NCI-H510A (cell line): ENCODE measurements at regions not wholly inside any gene's neighbourhood (a gene's known extent, or its start where the extent isn't known, plus 50 kb on each side); places are given as distances from the start of the nearest gene placed in this dataset.
"Not testable (repeated sequence)": the region's sequence is repeated elsewhere in the genome, so short reads cannot be mapped to it uniquely, and the experiment has no call there.

Experiments used
- DNase-seq: peaks from one replicate; lab custom pipeline; 2025; lab: John Stamatoyannopoulos, UW

DNA sequence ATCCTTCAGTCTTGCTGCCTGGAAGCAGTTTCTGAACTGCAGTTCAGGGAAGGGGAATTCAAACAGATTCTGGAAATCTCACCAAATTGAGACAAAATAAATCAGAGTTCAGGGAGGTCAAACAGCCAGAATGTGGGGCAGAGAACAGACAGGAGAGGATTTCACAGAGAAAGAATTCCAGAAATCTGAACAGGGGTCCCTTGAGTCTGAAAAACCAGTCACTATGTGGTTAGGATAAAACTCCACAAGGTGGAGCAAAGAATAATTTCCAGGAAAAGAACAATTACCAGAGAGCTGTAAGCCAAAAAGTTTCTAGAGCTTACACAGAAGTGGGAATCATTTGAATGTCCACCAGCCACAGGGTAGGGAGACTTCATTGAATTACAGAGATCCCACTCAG lies 84.7 kb downstream of the URB2 start:
- DNase-seq: no peak

- DNase-seq: no peak
Observed at GRCh38 chr1:229714306-229714705, 88.3 kb downstream of the URB2 start.

DNA sequence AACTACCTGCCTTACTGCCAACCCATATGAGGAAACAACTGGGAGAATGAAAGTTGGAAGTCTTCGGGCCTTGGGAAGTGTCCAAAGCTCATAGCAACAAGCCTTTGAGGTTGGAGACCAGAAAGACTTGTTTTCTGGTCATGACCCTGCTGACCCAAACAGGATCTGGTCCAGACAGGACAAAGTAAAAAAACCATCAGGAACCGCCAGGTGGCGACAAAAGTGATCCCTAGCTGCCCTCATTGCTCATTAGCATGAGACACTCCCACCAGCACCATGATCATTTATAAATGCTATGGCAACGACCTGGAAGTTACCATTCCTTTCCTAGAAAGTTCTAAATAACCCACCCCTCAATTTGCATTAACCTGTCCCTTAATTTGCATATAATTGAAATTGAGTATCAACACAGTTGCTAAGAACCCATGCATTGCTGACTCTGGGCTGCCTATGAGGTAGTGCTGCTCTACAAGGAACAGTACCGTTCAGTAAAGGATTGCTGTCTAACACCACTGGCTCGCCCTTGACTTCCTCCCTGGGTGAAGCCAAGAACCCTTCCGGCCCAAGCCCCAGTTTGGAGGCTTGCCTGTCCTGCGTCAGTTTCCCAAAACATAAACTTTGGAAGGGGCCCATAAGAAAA lies 89.0 kb downstream of the URB2 start:
- DNase-seq: no peak

DNA sequence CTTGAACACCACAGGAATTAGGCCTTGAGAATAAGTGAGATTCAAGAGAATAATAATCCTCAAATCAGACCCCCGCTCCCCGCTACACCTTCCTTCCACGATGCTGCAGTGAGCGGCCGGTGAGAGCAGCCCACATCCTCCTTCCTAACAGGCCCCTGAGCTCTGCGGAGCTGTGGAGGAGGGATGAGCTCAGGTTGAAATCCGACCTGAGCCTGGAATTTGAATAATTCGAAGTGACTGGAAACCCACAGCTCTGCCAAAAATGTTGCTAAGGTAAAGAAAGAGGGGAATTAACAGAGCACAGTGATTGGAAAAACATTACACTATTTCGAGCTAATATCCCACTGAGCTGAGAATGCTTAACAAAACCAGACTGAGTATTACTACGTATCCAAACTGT lies 90.0 kb downstream of the URB2 start:
- no peak for DNase-seq

DNA sequence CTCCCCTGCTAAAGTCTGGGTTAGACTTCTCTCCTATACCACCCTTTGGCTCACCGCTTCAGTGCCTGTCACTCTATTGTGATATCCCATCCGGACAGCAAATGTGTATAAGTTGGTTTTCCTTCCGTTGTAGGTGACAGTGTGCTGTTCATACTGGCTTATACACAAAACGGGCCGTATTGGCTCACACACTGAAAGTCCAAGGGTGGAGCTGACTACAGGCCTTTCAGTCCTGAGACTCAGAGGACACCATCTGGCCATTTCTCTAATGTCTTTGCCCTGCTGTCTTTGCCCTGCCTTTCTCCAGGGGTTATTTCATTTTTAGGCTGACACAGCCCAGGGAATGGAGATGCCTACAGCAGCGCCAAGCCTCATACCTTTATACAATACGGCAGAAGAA lies 90.7 kb downstream of the URB2 start:
- no peak for DNase-seq

- DNase-seq: no peak
Observed at GRCh38 chr1:229717786-229718576, 91.9 kb downstream of the URB2 start.

DNA sequence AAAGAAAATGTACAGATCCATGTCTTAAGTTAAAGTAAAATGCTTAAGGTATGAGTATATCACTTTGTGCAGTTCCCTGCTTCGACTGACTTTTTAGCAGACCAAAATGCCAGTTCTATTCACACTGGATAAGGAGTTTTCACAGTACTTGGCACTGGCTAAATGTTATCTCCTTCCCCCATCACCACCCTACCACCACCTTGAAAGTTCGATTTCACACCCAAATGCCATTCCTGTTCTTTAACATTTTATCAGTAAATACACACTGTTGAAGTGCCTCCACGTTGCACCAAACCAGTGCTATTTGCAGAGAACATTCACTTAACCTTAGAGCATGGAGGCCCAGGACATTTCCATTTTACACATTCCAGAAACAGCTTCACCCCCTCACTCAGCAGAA lies 100.0 kb downstream of the URB2 start:
- DNase-seq: no peak

- no peak for DNase-seq
Observed at GRCh38 chr1:229729916-229730315, 103.9 kb downstream of the URB2 start.

DNA sequence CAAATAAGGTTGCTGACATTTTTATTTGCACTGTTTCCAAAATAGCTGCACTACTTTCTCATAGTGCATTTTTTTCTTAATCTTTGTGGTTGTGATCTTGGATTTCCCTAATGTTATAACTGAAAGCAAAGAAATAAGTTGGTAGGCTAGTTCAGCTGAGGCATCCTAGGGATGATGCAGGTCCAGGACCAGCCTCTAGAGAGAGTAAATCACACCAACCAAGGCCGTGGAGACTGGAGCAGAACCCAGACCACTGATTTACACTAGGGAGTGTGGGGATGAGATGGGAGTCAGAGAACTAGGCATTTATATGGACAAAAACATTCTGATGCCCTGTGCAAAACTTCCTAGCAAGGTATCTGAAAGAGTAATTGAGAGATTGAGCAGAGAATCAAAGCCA lies 104.5 kb downstream of the URB2 start:
- no peak for DNase-seq

DNA sequence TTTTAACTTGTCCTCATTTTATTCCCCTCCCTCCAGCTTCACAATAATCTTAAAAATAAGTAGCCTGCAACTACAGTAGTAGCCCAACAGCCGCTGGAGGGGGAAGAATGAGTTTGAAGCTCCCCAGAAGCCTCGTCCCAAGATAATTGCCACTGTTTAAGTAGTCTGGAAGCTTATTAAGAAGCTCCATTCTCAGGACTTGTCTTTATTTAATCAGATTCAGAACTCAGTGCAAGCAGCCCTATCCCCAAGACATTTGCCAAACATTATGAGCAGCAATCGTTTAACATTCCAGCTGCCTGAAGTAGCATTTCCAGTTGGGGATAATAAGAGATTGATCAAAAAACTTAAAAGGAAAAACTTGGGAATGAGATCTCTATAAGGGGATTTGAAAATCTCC lies 106.0 kb downstream of the URB2 start:
- no peak for DNase-seq

GRCh38 chr1:229736376-229736775 lies 110.3 kb downstream of the URB2 start:
- no peak for DNase-seq

GRCh38 chr1:229742614-229743013 lies 116.6 kb downstream of the URB2 start:
- DNase-seq: not testable (repeated sequence)

- DNase-seq: no peak
Observed at GRCh38 chr1:229749992-229750391, 123.9 kb downstream of the URB2 start.

DNA sequence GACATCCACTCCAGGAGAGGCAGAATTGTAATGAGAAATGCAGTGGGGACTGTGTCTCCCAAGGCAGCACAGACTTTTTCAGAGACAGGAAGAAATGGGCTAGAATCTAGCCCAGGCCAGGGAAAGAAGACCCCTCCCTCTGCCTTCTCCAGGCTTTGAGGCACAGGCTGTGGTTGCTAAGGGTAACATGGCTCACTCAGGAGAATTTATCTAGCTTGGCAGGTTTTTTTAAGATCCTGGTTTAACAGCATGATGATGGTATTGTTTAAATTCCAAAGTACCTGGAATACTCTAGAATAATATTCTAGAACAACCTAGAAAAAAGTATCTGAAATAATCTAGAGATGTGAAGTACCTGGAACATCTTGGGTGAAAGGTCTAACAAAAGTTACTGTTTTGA lies 125.6 kb downstream of the URB2 start:
- DNase-seq: no peak

- DNase-seq: no peak
Observed at GRCh38 chr1:229752679-229753078, 126.6 kb downstream of the URB2 start.

GRCh38 chr1:229753764-229754551 lies 127.9 kb downstream of the URB2 start:
- peak; percentile 14 for DNase-seq

GRCh38 chr1:229756666-229757065 lies 130.6 kb downstream of the URB2 start:
- DNase-seq: no peak

DNA sequence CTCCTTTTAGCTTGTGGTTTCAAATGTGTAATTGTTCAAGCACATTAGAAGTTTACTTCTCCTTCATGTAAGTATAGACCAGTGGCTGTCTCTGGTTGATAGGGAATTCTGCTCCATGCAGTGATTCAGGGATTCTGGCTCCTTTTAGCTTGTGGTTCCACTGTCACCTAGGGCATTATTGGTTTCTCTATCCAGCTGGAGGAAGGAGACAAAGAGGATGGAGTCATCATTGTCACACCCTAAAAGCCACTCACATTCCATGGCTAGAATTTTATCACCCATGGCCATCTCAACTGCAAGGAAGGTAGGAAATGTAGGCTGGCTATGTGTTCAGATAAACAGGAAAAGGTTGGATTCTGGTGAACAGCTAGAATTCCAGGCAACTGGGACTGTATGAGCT lies 131.2 kb downstream of the URB2 start:
- no peak for DNase-seq

- no peak for DNase-seq
Observed at GRCh38 chr1:229758101-229759036, 132.3 kb downstream of the URB2 start.

GRCh38 chr1:229759037-229759435 lies 133.0 kb downstream of the URB2 start:
- DNase-seq: no peak

DNA sequence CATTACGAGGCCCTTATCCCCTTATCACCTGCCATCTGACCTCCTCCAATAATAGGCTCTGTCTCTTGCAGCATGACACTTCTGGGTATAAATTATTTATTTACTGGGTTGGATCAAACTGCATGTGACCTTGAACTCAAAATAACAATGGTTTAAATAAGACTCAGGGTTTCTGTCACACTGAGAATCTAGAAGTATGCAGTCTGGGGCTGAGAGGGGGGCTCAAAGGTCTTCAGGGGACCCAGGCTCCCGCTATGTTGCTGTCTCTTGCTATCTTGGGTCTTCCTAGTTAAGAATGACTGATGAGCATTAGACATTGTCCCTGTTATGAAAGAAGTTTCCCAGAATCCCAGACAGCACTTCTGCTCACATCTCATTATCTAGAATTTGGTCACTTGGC lies 133.5 kb downstream of the URB2 start:
- no peak for DNase-seq

DNA sequence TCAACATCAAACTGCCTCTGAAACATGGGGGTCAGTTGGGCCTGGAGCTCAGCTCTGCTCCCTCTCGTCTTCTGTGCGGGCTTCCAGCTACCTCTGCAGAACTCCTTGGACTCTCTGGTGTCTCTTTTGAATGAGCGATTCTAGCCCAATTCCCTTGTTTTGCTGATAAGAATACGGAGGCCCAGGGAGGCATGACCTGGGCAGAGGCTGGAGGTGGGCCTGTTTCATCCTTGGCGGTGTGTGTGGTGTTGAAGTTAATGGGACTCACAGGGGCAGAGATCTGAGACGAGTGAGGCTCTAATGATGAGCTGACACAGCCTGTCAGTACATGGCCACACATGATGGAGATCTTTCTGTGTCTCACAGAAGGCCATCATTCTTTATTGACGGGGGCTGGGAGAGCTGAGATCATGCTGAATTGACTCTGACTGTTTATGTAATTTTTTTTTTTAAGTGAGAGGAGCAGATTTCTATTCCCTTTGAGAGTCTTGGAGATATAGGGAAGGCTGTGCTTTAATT lies 134.5 kb downstream of the URB2 start:
- no peak for DNase-seq
